GM20000 (cell line): ENCODE measurements at regions not wholly inside any gene's neighbourhood (a gene's known extent, or its start where the extent isn't known, plus 50 kb on each side); places are given as distances from the start of the nearest gene placed in this dataset.
"Not testable (repeated sequence)": the region's sequence is repeated elsewhere in the genome, so short reads cannot be mapped to it uniquely, and the experiment has no call there.

Experiments
- DNase-seq: peaks from one replicate; pipeline ENCODE4 v3.0.0; 2012; ENCODE audit warnings: low spot score
- TF ChIP-seq, protein P1 (sequence below): IDR thresholded peaks from 2 replicates; pipeline ENCODE4 v1.5.1; 2012; ENCODE audit warnings: mild to moderate bottlenecking, control low read depth; ENCODE audit errors: extremely low read depth, missing control alignments

GRCh38 chr6:150496629-150497028, 103.1 kb upstream of the PLEKHG1 start:
- no peak for DNase-seq
- TF ChIP-seq, protein P1, sequence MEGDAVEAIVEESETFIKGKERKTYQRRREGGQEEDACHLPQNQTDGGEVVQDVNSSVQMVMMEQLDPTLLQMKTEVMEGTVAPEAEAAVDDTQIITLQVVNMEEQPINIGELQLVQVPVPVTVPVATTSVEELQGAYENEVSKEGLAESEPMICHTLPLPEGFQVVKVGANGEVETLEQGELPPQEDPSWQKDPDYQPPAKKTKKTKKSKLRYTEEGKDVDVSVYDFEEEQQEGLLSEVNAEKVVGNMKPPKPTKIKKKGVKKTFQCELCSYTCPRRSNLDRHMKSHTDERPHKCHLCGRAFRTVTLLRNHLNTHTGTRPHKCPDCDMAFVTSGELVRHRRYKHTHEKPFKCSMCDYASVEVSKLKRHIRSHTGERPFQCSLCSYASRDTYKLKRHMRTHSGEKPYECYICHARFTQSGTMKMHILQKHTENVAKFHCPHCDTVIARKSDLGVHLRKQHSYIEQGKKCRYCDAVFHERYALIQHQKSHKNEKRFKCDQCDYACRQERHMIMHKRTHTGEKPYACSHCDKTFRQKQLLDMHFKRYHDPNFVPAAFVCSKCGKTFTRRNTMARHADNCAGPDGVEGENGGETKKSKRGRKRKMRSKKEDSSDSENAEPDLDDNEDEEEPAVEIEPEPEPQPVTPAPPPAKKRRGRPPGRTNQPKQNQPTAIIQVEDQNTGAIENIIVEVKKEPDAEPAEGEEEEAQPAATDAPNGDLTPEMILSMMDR = no peak

DNA sequence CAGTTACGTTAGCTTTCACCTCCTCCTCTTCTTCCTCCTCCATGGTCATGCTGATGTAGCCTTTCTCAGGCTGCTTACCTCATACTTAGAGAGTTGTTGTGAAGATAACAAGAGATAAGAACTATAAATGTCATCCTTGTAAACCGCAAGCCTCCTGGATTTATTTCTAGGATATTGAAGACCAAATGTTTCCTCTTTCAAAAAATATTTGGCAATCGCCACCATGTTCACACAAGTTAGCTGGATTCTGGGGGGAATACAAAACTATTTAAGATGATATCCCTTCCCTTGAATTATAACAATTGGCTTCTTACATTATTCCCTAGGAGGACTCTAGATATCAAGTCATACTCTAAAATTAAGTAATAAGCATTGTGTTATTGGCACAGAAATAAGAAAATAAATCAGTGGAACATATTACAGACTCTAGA, 99.8 kb upstream of the PLEKHG1 start:
- TF ChIP-seq, protein P1 = no peak
- no peak for DNase-seq

GRCh38 chr6:150500568-150500967, 99.1 kb upstream of the PLEKHG1 start:
- not testable (repeated sequence) for DNase-seq

GRCh38 chr6:150503041-150503440, 96.6 kb upstream of the PLEKHG1 start:
- no peak for DNase-seq
- TF ChIP-seq, protein P1 = no peak

DNA sequence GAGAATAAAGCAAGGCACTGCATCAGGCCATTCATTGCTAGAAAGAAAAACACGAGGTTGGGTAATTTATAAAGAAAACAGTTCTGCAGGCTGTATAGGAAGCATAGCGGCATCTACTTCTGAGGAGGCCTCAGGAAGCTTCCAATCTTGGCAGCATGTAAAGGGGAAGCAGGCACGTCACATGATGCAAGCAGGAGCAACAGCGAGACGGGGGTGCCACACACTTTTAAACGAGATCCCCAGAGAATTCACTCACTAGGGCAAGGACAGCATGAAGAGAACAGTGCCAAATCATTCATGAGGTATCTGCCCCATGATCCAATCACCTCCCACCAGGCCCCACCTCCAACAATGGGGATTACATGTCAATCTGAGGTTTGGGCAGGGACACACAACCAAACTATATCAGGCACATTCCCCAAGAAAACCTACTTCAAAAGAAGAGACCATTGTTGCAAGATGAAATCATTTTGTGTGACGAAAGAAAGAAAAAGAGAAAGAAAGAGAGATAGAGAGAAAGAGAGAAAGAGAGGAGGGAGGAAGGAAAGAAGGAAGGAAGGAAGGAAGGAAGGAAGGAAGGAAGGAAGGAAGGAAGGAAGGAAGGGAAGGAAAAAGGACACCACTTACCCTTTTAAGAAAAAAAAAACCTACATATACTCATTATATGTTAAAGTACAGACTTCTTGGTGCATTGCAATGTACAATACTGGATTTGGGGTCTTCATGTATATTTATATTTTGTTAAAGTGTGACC, 95.9 kb upstream of the PLEKHG1 start:
- TF ChIP-seq, protein P1 = no peak
- DNase-seq = no peak

- not testable (repeated sequence) for DNase-seq
Observed at GRCh38 chr6:150507361-150507760, 92.3 kb upstream of the PLEKHG1 start.

DNA sequence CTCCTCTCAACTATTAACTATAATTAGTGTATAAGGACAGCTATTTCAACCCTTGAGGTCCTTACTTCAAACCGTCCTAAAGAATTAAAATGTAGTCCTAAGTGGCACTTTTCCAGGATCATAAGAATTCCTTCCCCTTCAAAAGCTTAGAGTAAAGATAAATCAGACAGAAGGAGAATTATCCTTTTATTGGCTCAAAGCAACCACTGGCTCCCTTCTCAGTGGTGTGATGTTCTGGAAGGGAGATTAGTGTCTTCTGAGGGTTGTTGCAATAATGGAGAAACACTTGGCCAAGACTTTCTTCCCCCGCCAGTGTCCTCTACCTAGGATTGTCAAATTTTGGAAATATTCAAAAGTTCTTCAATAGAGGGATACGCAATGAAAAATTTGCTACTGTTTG, 89.1 kb upstream of the PLEKHG1 start:
- TF ChIP-seq, protein P1 = no peak
- DNase-seq = no peak

DNA sequence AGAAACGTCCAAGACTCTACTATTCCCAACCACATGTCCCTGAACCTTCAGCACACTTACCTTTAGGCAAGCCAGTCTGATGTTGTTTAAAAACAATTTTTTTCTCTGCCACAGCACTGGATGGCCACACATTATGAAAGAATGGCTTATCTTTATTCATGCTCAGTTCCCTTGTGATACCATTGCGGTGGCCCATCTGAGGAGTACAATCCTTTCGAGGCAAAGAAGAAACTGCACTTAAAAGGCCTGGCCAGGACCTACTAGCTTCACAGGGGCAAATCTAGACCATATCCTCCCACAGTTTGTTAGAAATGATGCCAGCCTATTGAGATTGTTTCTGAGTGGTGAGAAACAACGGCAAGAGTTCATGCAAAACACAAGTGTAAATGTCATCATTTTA, 88.4 kb upstream of the PLEKHG1 start:
- DNase-seq = no peak
- TF ChIP-seq, protein P1 = no peak
